Esophagus squamous epithelium (tissue), 4 donors: ENCODE measurements at regions not wholly inside any gene's neighbourhood (a gene's known extent, or its start where the extent isn't known, plus 50 kb on each side); places are given as distances from the start of the nearest gene placed in this dataset.

Experiments
- CTCF ChIP-seq, 6 experiments: fragments of 450-650 bp in 4 of 6; fragments of 200-600 bp in 2 of 6; sonication (generic) in 2 of 6; IDR thresholded peaks; one replicate each; pipeline ENCODE4 v1.5.1; 2016 to 2019; ENCODE audit warnings: antibody characterized with exemption in 6 of 6, mild to moderate bottlenecking in 4 of 6, moderate library complexity in 4 of 6
- POLR2A ChIP-seq, 4 donors: fragments of 450-650 bp; IDR thresholded peaks; one replicate each; pipeline ENCODE4 v1.6.1; 2017; ENCODE audit warnings: antibody characterized with exemption in 4 of 4, mild to moderate bottlenecking in 4 of 4, moderate library complexity in 3 of 4

- no peak for TF ChIP-seq CTCF (IDR thresholded peaks at IDR 0.05)
- TF ChIP-seq POLR2A (IDR thresholded peaks at IDR 0.05) = no peak
Observed at GRCh38 chr2:236823963-236824362, 254.3 kb downstream of the ACKR3 start.
